PFSK-1 (cell line): ENCODE measurements at regions not wholly inside any gene's neighbourhood (a gene's known extent, or its start where the extent isn't known, plus 50 kb on each side); places are given as distances from the start of the nearest gene placed in this dataset.

ENCODE experiments used
- FOXP2 ChIP-seq: optimal IDR thresholded peaks from 2 replicates; pipeline ENCODE3; 2011; ENCODE audit warnings: borderline replicate concordance, control low read depth, inconsistent platforms; ENCODE audit not compliant: insufficient read depth; ENCODE audit errors: extremely low read length, extremely low read depth
- POLR2AphosphoS5 ChIP-seq: IDR thresholded peaks from 2 replicates; pipeline ENCODE4 v1.6.1; 2012; ENCODE audit warnings: low read depth, mild to moderate bottlenecking, control low read depth, low read length, moderate library complexity
- SIN3A ChIP-seq: IDR thresholded peaks from 2 replicates; pipeline ENCODE4 v1.6.1; 2012; ENCODE audit warnings: mild to moderate bottlenecking, low read length, moderate library complexity, borderline replicate concordance; ENCODE audit not compliant: insufficient read depth
- TAF1 ChIP-seq: IDR thresholded peaks from 2 replicates; pipeline ENCODE4 v1.6.1; 2012; ENCODE audit warnings: low read length, control low read depth, borderline replicate concordance; ENCODE audit not compliant: insufficient read depth
- TF ChIP-seq, protein P1 (sequence below), 2 experiments: IDR thresholded peaks; 2 replicates each; pipeline versions ENCODE4 v1.6.1 to v1.8.0; 2011 to 2012; ENCODE audit warnings: low read depth in 2 of 2, low read length in 2 of 2, control low read depth in 1 of 2, inconsistent platforms in 1 of 2, mild to moderate bottlenecking in 1 of 2, moderate library complexity in 1 of 2; ENCODE audit not compliant: insufficient read depth in 1 of 2

DNA sequence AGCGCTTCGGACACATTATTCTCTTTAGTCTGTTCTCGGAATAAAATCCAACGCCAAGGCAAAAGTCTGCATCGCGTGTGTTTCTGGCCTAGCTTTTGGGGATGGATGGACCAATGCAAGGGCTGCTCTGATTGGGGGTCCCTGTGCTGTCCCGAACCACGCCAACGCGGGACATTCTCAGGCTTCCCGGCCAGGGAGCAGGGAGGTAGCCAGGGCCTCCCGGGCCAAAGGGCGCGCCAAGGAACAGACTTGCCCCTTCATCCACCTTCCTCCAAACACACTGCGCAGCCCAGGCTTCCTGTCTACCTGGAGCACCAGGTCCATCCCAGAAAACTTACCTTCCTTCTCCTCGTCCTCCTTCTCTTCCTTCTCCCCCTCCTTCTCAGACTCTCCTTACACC is 113.0 kb upstream of the SELENOP start:
- TF ChIP-seq, protein P1, sequence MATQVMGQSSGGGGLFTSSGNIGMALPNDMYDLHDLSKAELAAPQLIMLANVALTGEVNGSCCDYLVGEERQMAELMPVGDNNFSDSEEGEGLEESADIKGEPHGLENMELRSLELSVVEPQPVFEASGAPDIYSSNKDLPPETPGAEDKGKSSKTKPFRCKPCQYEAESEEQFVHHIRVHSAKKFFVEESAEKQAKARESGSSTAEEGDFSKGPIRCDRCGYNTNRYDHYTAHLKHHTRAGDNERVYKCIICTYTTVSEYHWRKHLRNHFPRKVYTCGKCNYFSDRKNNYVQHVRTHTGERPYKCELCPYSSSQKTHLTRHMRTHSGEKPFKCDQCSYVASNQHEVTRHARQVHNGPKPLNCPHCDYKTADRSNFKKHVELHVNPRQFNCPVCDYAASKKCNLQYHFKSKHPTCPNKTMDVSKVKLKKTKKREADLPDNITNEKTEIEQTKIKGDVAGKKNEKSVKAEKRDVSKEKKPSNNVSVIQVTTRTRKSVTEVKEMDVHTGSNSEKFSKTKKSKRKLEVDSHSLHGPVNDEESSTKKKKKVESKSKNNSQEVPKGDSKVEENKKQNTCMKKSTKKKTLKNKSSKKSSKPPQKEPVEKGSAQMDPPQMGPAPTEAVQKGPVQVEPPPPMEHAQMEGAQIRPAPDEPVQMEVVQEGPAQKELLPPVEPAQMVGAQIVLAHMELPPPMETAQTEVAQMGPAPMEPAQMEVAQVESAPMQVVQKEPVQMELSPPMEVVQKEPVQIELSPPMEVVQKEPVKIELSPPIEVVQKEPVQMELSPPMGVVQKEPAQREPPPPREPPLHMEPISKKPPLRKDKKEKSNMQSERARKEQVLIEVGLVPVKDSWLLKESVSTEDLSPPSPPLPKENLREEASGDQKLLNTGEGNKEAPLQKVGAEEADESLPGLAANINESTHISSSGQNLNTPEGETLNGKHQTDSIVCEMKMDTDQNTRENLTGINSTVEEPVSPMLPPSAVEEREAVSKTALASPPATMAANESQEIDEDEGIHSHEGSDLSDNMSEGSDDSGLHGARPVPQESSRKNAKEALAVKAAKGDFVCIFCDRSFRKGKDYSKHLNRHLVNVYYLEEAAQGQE (IDR thresholded peaks at IDR 0.05; ENCODE audit: insufficient read depth in 1 of 2, low read depth in 2 of 2, low read length in 2 of 2) = no peak
- TF ChIP-seq POLR2AphosphoS5 = no peak
- no peak for TF ChIP-seq TAF1
- TF ChIP-seq FOXP2 = no peak
- no peak for TF ChIP-seq SIN3A
